ENCODE measurements at regions not wholly inside any gene's neighbourhood (a gene's known extent, or its start where the extent isn't known, plus 50 kb on each side); places are given as distances from the start of the nearest gene placed in this dataset.

GRCh38 chr2:155518094-155518493, 814.4 kb downstream of the NR4A2 start:
- intact Hi-C loops (cut with micrococcal nuclease; ENCODE audit: unreplicated experiment) = no loop called here
- no TSS peak for BruUV-seq (replicated peaks)
- H3K27ac ChIP-seq (ENCODE audit: low read depth, low read length, poor library complexity, severe bottlenecking) = no peak overlapping the region
- TF ChIP-seq CTCF (conservative IDR thresholded peaks at IDR 0.05; ENCODE audit: low read length) (no peak), EZH2phosphoT487 (IDR thresholded peaks at IDR 0.05; ENCODE audit: borderline replicate concordance, low read depth, low read length) (no peak)
- H4K20me1 ChIP-seq (ENCODE audit: insufficient read depth, low read length) = no peaks in the 10 kb centered on the region
- POLR2A ChIA-PET = interaction anchor here (1.1 to 1.5 kb wide), 2 partner anchors 9 kb away, joined by 3 read pairs; no protein-coding TSS in a partner anchor
- H2AFZ ChIP-seq (ENCODE audit: low read length) = no peak overlapping the region
- no peaks in the 10 kb centered on the region for H3K9me2 ChIP-seq (ENCODE audit: insufficient read depth, low read length)
- no peaks in the 10 kb centered on the region for H3K36me3 ChIP-seq (ENCODE audit: insufficient read depth, low read length)
- H3K9me3 ChIP-seq (ENCODE audit: low read length) = no peaks in the 10 kb centered on the region
- H3K4me3 ChIP-seq (ENCODE audit: low read depth, low read length, poor library complexity, severe bottlenecking) = no peak overlapping the region
- CTCF ChIA-PET (ENCODE audit: unreplicated experiment) = no interaction called here
- no peaks in the 10 kb centered on the region for H3K79me2 ChIP-seq (ENCODE audit: insufficient read depth, low read depth, low read length)
- no peak overlapping the region for H3K4me2 ChIP-seq (ENCODE audit: low read length)
- no peaks in the 10 kb centered on the region for H3K4me1 ChIP-seq (ENCODE audit: insufficient read depth, low read length, poor library complexity, severe bottlenecking)
- DNase-seq (ENCODE audit: low spot score) = no peak

GRCh38 chr2:155517362-155517761, 815.2 kb downstream of the NR4A2 start:
- no peaks in the 10 kb centered on the region for H3K79me2 ChIP-seq (ENCODE audit: insufficient read depth, low read depth, low read length)
- H4K20me1 ChIP-seq (ENCODE audit: insufficient read depth, low read length) = no peaks in the 10 kb centered on the region
- ChIA-PET POLR2A (interaction anchor here (0.7 to 1.5 kb wide), 2 partner anchors 8 to 266 kb away, joined by 3 read pairs; no protein-coding TSS in a partner anchor), CTCF (ENCODE audit: unreplicated experiment) (no interaction called here)
- no peaks in the 10 kb centered on the region for H3K36me3 ChIP-seq (ENCODE audit: insufficient read depth, low read length)
- H3K9me3 ChIP-seq (ENCODE audit: low read length) = no peaks in the 10 kb centered on the region
- H3K4me1 ChIP-seq (ENCODE audit: insufficient read depth, low read length, poor library complexity, severe bottlenecking) = no peaks in the 10 kb centered on the region
- intact Hi-C loops (cut with micrococcal nuclease; ENCODE audit: unreplicated experiment) = no loop called here
- no peak overlapping the region for H3K27ac ChIP-seq (ENCODE audit: low read depth, low read length, poor library complexity, severe bottlenecking)
- TF ChIP-seq EZH2phosphoT487 (IDR thresholded peaks at IDR 0.05; ENCODE audit: borderline replicate concordance, low read depth, low read length) (no peak), CTCF (conservative IDR thresholded peaks at IDR 0.05; ENCODE audit: low read length) (no peak)
- no TSS peak for BruUV-seq (replicated peaks)
- no peaks in the 10 kb centered on the region for H3K9me2 ChIP-seq (ENCODE audit: insufficient read depth, low read length)
- no peak for DNase-seq (ENCODE audit: low spot score)
- no peak overlapping the region for H3K4me2 ChIP-seq (ENCODE audit: low read length)
- H3K4me3 ChIP-seq (ENCODE audit: low read depth, low read length, poor library complexity, severe bottlenecking) = no peak overlapping the region
- no peak overlapping the region for H2AFZ ChIP-seq (ENCODE audit: low read length)

GRCh38 chr2:155513248-155513647, 814.8 kb downstream of the KCNJ3 start:
- TF ChIP-seq CTCF (conservative IDR thresholded peaks at IDR 0.05; ENCODE audit: low read length) = no peak
- intact Hi-C loops (cut with micrococcal nuclease; ENCODE audit: unreplicated experiment) = no loop called here
- CTCF ChIA-PET (ENCODE audit: unreplicated experiment) = no interaction called here
- Histone ChIP-seq H3K9me3 (ENCODE audit: low read length) (no peaks in the 10 kb centered on the region), H3K36me3 (ENCODE audit: insufficient read depth, low read length) (no peaks in the 10 kb centered on the region), H3K27ac (ENCODE audit: low read depth, low read length, poor library complexity, severe bottlenecking) (no peak overlapping the region), H3K4me2 (ENCODE audit: low read length) (no peak overlapping the region), H3K79me2 (ENCODE audit: insufficient read depth, low read depth, low read length) (no peaks in the 10 kb centered on the region), H3K9me2 (ENCODE audit: insufficient read depth, low read length) (no peaks in the 10 kb centered on the region), H3K4me3 (ENCODE audit: low read depth, low read length, poor library complexity, severe bottlenecking) (no peak overlapping the region), H3K4me1 (ENCODE audit: insufficient read depth, low read length, poor library complexity, severe bottlenecking) (no peaks in the 10 kb centered on the region), H4K20me1 (ENCODE audit: insufficient read depth, low read length) (no peaks in the 10 kb centered on the region), H2AFZ (ENCODE audit: low read length) (no peak overlapping the region)
- POLR2A ChIA-PET = no interaction called here
- no TSS peak for BruUV-seq (replicated peaks)
- DNase-seq (ENCODE audit: low spot score) = no peak
